ENCODE measurements at regions not wholly inside any gene's neighbourhood (a gene's known extent, or its start where the extent isn't known, plus 50 kb on each side); places are given as distances from the start of the nearest gene placed in this dataset.

- POLR2A ChIA-PET (ENCODE audit: unreplicated experiment) = no interaction called here
- H3K4me1 ChIP-seq (ENCODE audit: insufficient read depth, low read length) = no peaks in the 10 kb centered on the region
Observed at GRCh38 chr16:6381896-6382295, 950.7 kb upstream of the RBFOX1 start.

DNA sequence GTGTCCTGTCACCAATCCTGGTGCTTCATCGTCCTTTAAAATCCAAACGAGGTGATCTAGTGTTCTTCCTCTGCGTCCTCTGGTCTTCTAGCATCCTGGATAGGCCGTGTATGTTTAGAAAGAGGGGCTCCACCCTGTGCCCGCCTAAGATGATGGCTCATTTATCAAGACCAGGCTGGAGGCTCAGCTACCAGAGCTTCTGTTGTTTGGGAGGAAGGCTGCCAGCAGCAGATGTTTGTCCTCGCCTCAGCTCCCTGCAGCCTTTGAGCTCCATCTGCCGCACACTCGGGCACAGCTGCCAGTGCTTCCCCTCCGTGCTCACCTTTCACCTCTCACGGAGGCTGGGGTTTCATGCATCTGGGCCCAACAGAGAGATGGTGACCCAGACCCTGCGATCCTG is 954.7 kb upstream of the RBFOX1 start:
- no peaks in the 10 kb centered on the region for H3K4me1 ChIP-seq (ENCODE audit: insufficient read depth, low read length)
- no peaks in the 10 kb centered on the region for H3K27me3 ChIP-seq (ENCODE audit: low read length)
- POLR2A ChIA-PET (ENCODE audit: unreplicated experiment) = no interaction called here
- no peaks in the 10 kb centered on the region for H3K9me3 ChIP-seq (ENCODE audit: low read length)
- no peaks in the 10 kb centered on the region for H3K9me2 ChIP-seq (replicated peaks; ENCODE audit: low read length)
- no peaks in the 10 kb centered on the region for H4K20me1 ChIP-seq (ENCODE audit: low read length)
- no peak for ATAC-seq
- intact Hi-C loops (cut with micrococcal nuclease) = no loop called here
- no peak overlapping the region for H3K4me3 ChIP-seq (ENCODE audit: low read length)
- H3K79me2 ChIP-seq (ENCODE audit: low read length) = no peaks in the 10 kb centered on the region
- no peaks in the 10 kb centered on the region for H3F3A ChIP-seq (ENCODE audit: low read length, unreplicated experiment)
- no peak overlapping the region for H3K9ac ChIP-seq (ENCODE audit: low read length)
- H3K36me3 ChIP-seq (ENCODE audit: low read depth, low read length) = no peaks in the 10 kb centered on the region
- TF ChIP-seq, protein P1, sequence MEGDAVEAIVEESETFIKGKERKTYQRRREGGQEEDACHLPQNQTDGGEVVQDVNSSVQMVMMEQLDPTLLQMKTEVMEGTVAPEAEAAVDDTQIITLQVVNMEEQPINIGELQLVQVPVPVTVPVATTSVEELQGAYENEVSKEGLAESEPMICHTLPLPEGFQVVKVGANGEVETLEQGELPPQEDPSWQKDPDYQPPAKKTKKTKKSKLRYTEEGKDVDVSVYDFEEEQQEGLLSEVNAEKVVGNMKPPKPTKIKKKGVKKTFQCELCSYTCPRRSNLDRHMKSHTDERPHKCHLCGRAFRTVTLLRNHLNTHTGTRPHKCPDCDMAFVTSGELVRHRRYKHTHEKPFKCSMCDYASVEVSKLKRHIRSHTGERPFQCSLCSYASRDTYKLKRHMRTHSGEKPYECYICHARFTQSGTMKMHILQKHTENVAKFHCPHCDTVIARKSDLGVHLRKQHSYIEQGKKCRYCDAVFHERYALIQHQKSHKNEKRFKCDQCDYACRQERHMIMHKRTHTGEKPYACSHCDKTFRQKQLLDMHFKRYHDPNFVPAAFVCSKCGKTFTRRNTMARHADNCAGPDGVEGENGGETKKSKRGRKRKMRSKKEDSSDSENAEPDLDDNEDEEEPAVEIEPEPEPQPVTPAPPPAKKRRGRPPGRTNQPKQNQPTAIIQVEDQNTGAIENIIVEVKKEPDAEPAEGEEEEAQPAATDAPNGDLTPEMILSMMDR (conservative IDR thresholded peaks at IDR 0.05; ENCODE audit: low read depth, low read length) = no peak
- TF ChIP-seq EZH2phosphoT487 (IDR thresholded peaks at IDR 0.05; ENCODE audit: borderline replicate concordance, low read length) (no peak), EZH2 (IDR thresholded peaks at IDR 0.05; ENCODE audit: low read length, unreplicated experiment) (no peak)
- DNase-seq = no peak
- H2AFZ ChIP-seq (ENCODE audit: low read length) = no peak overlapping the region
- BruUV-seq (replicated peaks) = no TSS peak
- CTCF ChIA-PET = no interaction called here
- no peak overlapping the region for H3K27ac ChIP-seq (ENCODE audit: low read length)
- no peak overlapping the region for H3K4me2 ChIP-seq (ENCODE audit: low read length)

More at GRCh38 chr16:6381896-6382295, 950.7 kb upstream of the RBFOX1 start:
- Histone ChIP-seq H3F3A (ENCODE audit: low read length, unreplicated experiment) (no peaks in the 10 kb centered on the region), H3K27me3 (ENCODE audit: low read length) (no peaks in the 10 kb centered on the region), H3K4me3 (ENCODE audit: low read length) (no peak overlapping the region), H3K9ac (ENCODE audit: low read length) (no peak overlapping the region), H3K36me3 (ENCODE audit: low read depth, low read length) (no peaks in the 10 kb centered on the region), H3K27ac (ENCODE audit: low read length) (no peak overlapping the region), H3K9me2 (replicated peaks; ENCODE audit: low read length) (no peaks in the 10 kb centered on the region), H3K9me3 (ENCODE audit: low read length) (no peaks in the 10 kb centered on the region), H3K4me2 (ENCODE audit: low read length) (no peak overlapping the region), H4K20me1 (ENCODE audit: low read length) (no peaks in the 10 kb centered on the region), H2AFZ (ENCODE audit: low read length) (no peak overlapping the region), H3K79me2 (ENCODE audit: low read length) (no peaks in the 10 kb centered on the region)
- TF ChIP-seq EZH2phosphoT487 (IDR thresholded peaks at IDR 0.05; ENCODE audit: borderline replicate concordance, low read length) (no peak), EZH2 (IDR thresholded peaks at IDR 0.05; ENCODE audit: low read length, unreplicated experiment) (no peak)
- TF ChIP-seq, protein P1 (conservative IDR thresholded peaks at IDR 0.05; ENCODE audit: low read depth, low read length) = no peak
- no TSS peak for BruUV-seq (replicated peaks)
- intact Hi-C loops (cut with micrococcal nuclease) = no loop called here
- CTCF ChIA-PET = no interaction called here
- no peak for DNase-seq
- no peak for ATAC-seq

GRCh38 chr16:6375465-6376075 is 957.1 kb upstream of the RBFOX1 start:
- no peaks in the 10 kb centered on the region for H4K20me1 ChIP-seq (ENCODE audit: low read length)
- DNase-seq (no peak), ATAC-seq (no peak)
- no peak overlapping the region for H2AFZ ChIP-seq (ENCODE audit: low read length)
- no peaks in the 10 kb centered on the region for H3K9me3 ChIP-seq (ENCODE audit: low read length)
- intact Hi-C loops (cut with micrococcal nuclease) = no loop called here
- H3K9ac ChIP-seq (ENCODE audit: low read length) = no peak overlapping the region
- H3K27me3 ChIP-seq (ENCODE audit: low read length) = no peaks in the 10 kb centered on the region
- ChIA-PET CTCF (no interaction called here), POLR2A (ENCODE audit: unreplicated experiment) (no interaction called here)
- H3F3A ChIP-seq (ENCODE audit: low read length, unreplicated experiment) = no peaks in the 10 kb centered on the region
- no peaks in the 10 kb centered on the region for H3K9me2 ChIP-seq (replicated peaks; ENCODE audit: low read length)
- H3K79me2 ChIP-seq (ENCODE audit: low read length) = no peaks in the 10 kb centered on the region
- no TSS peak for BruUV-seq (replicated peaks)
- TF ChIP-seq, protein P1 (conservative IDR thresholded peaks at IDR 0.05; ENCODE audit: low read depth, low read length) = no peak
- TF ChIP-seq EZH2phosphoT487 (IDR thresholded peaks at IDR 0.05; ENCODE audit: borderline replicate concordance, low read length) (no peak), EZH2 (IDR thresholded peaks at IDR 0.05; ENCODE audit: low read length, unreplicated experiment) (no peak)
- H3K36me3 ChIP-seq (ENCODE audit: low read depth, low read length) = no peaks in the 10 kb centered on the region
- no peaks in the 10 kb centered on the region for H3K4me1 ChIP-seq (ENCODE audit: insufficient read depth, low read length)
- H3K4me3 ChIP-seq (ENCODE audit: low read length) = no peak overlapping the region
- no peak overlapping the region for H3K27ac ChIP-seq (ENCODE audit: low read length)
- H3K4me2 ChIP-seq (ENCODE audit: low read length) = no peak overlapping the region
